RWPE2 (cell line): ENCODE measurements at regions not wholly inside any gene's neighbourhood (a gene's known extent, or its start where the extent isn't known, plus 50 kb on each side); places are given as distances from the start of the nearest gene placed in this dataset.

Experiments
- ATAC-seq: fragments of 200-7000 bp; cut with Tn5 transposase; 3 replicates; pipeline ENCODE4 v1.9.1; 2021; ENCODE audit warnings: low read depth
- DNase-seq: peaks from one replicate; pipeline ENCODE4 v3.0.0-alpha.2; 2020; ENCODE audit warnings: low spot score
- H3K27ac ChIP-seq: fragments of 450-650 bp; 2 replicates; pipeline ENCODE4 v1.5.1; 2017; ENCODE audit warnings: mild to moderate bottlenecking; ENCODE audit not compliant: poor library complexity, severe bottlenecking
- H3K27me3 ChIP-seq: fragments of 250-450 bp; sonication (Bioruptor Pico); 2 replicates; pipeline ENCODE4 v1.5.1; 2021; ENCODE audit warnings: mild to moderate bottlenecking, moderate library complexity; ENCODE audit not compliant: insufficient read depth, poor library complexity, severe bottlenecking
- H3K36me3 ChIP-seq: fragments of 250-450 bp; sonication (Bioruptor Pico); 2 replicates; pipeline ENCODE4 v1.5.1; 2020; ENCODE audit warnings: low read depth, mild to moderate bottlenecking, moderate library complexity
- H3K4me1 ChIP-seq: fragments of 250-450 bp; sonication (Bioruptor Pico); 2 replicates; pipeline ENCODE4 v1.5.1; 2021; ENCODE audit warnings: mild to moderate bottlenecking, moderate library complexity; ENCODE audit not compliant: insufficient read depth, poor library complexity, severe bottlenecking
- H3K4me3 ChIP-seq: fragments of 250-450 bp; sonication (Bioruptor Pico); 2 replicates; pipeline ENCODE4 v1.5.1; 2021; ENCODE audit warnings: mild to moderate bottlenecking, moderate library complexity; ENCODE audit not compliant: severe bottlenecking
- H3K9me3 ChIP-seq: fragments of 250-450 bp; sonication (Bioruptor Pico); 2 replicates; pipeline ENCODE4 v1.5.1; 2021; ENCODE audit warnings: mild to moderate bottlenecking, moderate library complexity; ENCODE audit not compliant: severe bottlenecking
- TF ChIP-seq, protein P1 (sequence below): fragments of 450-650 bp; IDR thresholded peaks from one replicate; pipeline ENCODE4 v1.5.1; 2017; ENCODE audit warnings: mild to moderate bottlenecking, moderate library complexity; ENCODE audit not compliant: poor library complexity, severe bottlenecking

DNA sequence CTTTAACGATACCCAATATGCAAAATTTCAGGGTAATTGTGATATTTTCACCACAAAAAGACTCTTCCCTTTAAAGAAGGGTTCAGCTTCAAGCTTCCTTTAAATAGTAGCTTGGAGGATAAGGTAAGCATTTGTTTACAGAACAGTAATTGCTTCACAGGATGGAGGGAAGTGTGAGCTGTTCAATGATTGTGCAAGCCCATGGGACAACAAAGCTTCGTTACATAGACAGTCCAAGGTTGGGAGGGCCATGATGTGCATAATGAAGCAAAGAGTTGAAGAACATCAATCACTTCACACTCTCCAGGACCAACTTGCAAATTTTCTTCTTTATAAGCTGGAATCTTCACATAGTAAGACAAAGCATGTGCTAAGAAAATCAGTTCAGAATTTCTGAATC lies 145.0 kb upstream of the ASIC2 start:
- no peaks in the 10 kb centered on the region for H3K27me3 ChIP-seq
- DNase-seq = no peak
- H3K4me1 ChIP-seq = peaks cover 11% of the 10 kb centered on the region
- no peak overlapping the region for H3K27ac ChIP-seq
- H3K36me3 ChIP-seq = no peaks in the 10 kb centered on the region
- no peak overlapping the region for H3K4me3 ChIP-seq
- H3K9me3 ChIP-seq = no peaks in the 10 kb centered on the region
- TF ChIP-seq, protein P1, sequence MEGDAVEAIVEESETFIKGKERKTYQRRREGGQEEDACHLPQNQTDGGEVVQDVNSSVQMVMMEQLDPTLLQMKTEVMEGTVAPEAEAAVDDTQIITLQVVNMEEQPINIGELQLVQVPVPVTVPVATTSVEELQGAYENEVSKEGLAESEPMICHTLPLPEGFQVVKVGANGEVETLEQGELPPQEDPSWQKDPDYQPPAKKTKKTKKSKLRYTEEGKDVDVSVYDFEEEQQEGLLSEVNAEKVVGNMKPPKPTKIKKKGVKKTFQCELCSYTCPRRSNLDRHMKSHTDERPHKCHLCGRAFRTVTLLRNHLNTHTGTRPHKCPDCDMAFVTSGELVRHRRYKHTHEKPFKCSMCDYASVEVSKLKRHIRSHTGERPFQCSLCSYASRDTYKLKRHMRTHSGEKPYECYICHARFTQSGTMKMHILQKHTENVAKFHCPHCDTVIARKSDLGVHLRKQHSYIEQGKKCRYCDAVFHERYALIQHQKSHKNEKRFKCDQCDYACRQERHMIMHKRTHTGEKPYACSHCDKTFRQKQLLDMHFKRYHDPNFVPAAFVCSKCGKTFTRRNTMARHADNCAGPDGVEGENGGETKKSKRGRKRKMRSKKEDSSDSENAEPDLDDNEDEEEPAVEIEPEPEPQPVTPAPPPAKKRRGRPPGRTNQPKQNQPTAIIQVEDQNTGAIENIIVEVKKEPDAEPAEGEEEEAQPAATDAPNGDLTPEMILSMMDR = no peak
- peak; percentile 80 for ATAC-seq

DNA sequence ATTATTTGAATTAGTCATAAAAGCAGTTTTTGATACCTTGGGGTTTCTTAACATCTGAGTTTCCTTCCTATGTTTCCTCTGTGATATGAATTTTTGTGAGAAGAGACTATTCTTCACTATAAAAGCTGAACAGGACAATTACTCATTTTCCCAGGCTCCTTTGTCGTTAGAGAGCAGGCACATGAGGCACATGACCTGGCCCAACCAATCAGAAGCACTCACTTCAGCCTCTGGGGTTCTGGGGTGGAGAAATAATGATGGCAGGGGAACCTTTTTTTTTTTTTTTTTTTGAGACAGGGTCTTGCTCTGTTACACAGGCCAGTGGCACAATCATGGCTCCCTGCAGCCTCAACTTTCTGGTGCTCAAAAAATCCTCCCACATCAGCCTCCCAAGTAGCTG lies 145.5 kb upstream of the ASIC2 start:
- TF ChIP-seq, protein P1 = no peak
- H3K4me3 ChIP-seq = no peak overlapping the region
- no peak for ATAC-seq
- no peaks in the 10 kb centered on the region for H3K27me3 ChIP-seq
- H3K27ac ChIP-seq = no peak overlapping the region
- no peak for DNase-seq
- peaks cover 11% of the 10 kb centered on the region for H3K4me1 ChIP-seq
- H3K9me3 ChIP-seq = no peaks in the 10 kb centered on the region
- H3K36me3 ChIP-seq = no peaks in the 10 kb centered on the region

DNA sequence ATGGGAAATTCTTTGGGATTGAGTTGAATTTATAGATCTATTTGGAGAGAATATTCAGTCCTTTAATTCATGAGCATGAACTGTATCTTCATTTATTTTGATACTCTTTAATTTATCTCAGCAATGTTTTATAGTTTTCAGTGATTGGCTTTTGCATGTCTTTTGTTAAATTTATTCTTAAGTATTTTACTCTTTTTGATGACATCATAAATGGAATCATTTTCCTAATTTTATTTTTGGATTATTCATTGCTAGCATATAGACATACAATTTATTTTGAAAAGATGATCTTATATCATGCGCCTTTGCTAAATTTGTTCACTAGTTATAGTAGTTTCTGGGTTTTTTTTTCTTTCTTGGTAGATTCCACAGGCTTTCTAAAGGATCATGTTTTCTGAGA lies 149.2 kb upstream of the ASIC2 start:
- Histone ChIP-seq H3K4me1 (peaks cover 6% of the 10 kb centered on the region), H3K27ac (no peak overlapping the region), H3K27me3 (no peaks in the 10 kb centered on the region), H3K9me3 (no peaks in the 10 kb centered on the region), H3K4me3 (no peak overlapping the region), H3K36me3 (no peaks in the 10 kb centered on the region)
- DNase-seq (no peak), ATAC-seq (no peak)
- TF ChIP-seq, protein P1 = no peak

DNA sequence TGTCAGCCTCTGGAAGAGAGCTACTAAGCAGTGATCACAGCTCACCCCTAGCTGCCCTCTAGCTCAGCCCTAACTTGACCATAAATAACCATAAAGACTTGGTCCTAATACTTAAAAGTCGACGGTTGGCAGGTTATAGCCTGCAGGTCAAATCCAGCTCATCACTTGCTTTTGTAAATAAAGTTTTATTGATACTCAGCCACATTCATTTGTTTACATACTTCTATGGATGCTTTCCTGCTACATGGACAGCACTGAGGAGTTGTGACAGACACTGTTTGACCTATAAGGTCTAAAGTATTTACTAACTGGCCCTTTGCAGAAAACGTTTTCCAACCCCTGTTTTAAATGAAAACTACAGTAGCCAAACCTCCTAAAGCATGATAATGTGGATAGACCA lies 151.6 kb upstream of the ASIC2 start:
- no peaks in the 10 kb centered on the region for H3K4me1 ChIP-seq
- no peaks in the 10 kb centered on the region for H3K27me3 ChIP-seq
- H3K4me3 ChIP-seq = no peak overlapping the region
- DNase-seq (no peak), ATAC-seq (no peak)
- TF ChIP-seq, protein P1 = no peak
- no peaks in the 10 kb centered on the region for H3K36me3 ChIP-seq
- H3K9me3 ChIP-seq = no peaks in the 10 kb centered on the region
- H3K27ac ChIP-seq = no peak overlapping the region

DNA sequence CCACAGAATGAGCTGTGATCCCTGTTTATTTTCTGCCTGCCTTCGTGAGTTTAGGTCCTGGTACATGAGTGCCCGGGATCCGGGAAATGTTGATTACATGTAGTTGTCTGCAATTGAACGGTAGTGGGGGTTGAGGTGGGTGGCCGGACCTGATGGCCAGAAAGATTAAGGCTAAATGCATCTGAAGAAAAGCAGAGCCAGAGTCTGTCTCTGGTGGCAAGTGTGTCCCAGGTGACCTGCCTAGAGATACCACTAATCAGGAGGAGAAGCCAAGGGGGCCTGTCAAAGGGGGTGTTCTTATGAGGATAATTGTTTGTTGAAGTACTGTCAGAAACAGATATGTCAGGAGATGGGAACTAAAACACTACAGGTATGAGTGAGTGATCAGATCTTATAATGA lies 154.0 kb upstream of the ASIC2 start:
- H3K4me3 ChIP-seq = no peak overlapping the region
- no peak overlapping the region for H3K27ac ChIP-seq
- H3K9me3 ChIP-seq = no peaks in the 10 kb centered on the region
- H3K27me3 ChIP-seq = no peaks in the 10 kb centered on the region
- ATAC-seq (no peak), DNase-seq (no peak)
- no peaks in the 10 kb centered on the region for H3K36me3 ChIP-seq
- TF ChIP-seq, protein P1 = no peak
- H3K4me1 ChIP-seq = no peaks in the 10 kb centered on the region
